PC-3 (cell line): ENCODE measurements at regions not wholly inside any gene's neighbourhood (a gene's known extent, or its start where the extent isn't known, plus 50 kb on each side); places are given as distances from the start of the nearest gene placed in this dataset.

Experiments
- CTCF ChIP-seq: fragments of 300-600 bp; sonication (generic); conservative IDR thresholded peaks from 2 replicates; pipeline ENCODE4 v1.5.1; 2017; ENCODE audit warnings: antibody characterized with exemption, low read depth, mild to moderate bottlenecking, low read length
- EZH2 ChIP-seq: fragments of 300-600 bp; sonication (generic); IDR thresholded peaks from one replicate; pipeline ENCODE4 v1.6.1; 2017; ENCODE audit warnings: antibody characterized with exemption, mild to moderate bottlenecking, low read length; ENCODE audit not compliant: unreplicated experiment

GRCh38 chr10:85490431-85490830, 876.2 kb downstream of the GRID1 start:
- TF ChIP-seq CTCF (no peak), EZH2 (no peak)
